ENCODE measurements at regions not wholly inside any gene's neighbourhood (a gene's known extent, or its start where the extent isn't known, plus 50 kb on each side); places are given as distances from the start of the nearest gene placed in this dataset.
"Not testable (repeated sequence)": the region's sequence is repeated elsewhere in the genome, so short reads cannot be mapped to it uniquely, and the experiment has no call there.

DNA sequence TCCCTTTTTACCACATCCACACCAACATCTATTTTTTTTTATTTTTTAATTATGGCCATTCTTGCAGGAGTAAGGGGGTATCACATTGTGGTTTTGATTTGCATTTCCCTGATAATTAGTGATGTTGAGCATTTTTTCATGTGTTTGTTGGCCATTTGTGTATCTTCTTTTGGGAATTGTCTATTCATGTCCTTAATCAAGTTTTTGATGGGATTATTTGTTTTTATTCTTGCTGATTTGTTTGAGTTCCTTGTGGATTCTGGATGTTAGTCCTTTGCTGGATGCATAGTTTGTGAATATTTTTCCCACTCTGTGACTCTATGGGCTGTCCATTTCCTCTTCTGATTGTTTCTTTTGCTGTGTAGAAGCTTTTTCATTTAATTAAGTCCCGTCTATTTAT is 385.1 kb downstream of the UTRN start:
- TF ChIP-seq CTCF (conservative IDR thresholded peaks at IDR 0.05; ENCODE audit: low read depth in 2 of 2); POLR2AphosphoS5 (IDR thresholded peaks at IDR 0.05; ENCODE audit: low read depth); EZH2phosphoT487 (IDR thresholded peaks at IDR 0.05; ENCODE audit: unreplicated experiment); JUNB (IDR thresholded peaks at IDR 0.05; ENCODE audit: unreplicated experiment); CREB1 (CRISPR knock-in tag; IDR thresholded peaks at IDR 0.05; ENCODE audit: low read depth); EZH2 (IDR thresholded peaks at IDR 0.05; ENCODE audit: low read depth, unreplicated experiment); ETS1 (IDR thresholded peaks at IDR 0.05): not testable (repeated sequence)
- TF ChIP-seq, protein P1, sequence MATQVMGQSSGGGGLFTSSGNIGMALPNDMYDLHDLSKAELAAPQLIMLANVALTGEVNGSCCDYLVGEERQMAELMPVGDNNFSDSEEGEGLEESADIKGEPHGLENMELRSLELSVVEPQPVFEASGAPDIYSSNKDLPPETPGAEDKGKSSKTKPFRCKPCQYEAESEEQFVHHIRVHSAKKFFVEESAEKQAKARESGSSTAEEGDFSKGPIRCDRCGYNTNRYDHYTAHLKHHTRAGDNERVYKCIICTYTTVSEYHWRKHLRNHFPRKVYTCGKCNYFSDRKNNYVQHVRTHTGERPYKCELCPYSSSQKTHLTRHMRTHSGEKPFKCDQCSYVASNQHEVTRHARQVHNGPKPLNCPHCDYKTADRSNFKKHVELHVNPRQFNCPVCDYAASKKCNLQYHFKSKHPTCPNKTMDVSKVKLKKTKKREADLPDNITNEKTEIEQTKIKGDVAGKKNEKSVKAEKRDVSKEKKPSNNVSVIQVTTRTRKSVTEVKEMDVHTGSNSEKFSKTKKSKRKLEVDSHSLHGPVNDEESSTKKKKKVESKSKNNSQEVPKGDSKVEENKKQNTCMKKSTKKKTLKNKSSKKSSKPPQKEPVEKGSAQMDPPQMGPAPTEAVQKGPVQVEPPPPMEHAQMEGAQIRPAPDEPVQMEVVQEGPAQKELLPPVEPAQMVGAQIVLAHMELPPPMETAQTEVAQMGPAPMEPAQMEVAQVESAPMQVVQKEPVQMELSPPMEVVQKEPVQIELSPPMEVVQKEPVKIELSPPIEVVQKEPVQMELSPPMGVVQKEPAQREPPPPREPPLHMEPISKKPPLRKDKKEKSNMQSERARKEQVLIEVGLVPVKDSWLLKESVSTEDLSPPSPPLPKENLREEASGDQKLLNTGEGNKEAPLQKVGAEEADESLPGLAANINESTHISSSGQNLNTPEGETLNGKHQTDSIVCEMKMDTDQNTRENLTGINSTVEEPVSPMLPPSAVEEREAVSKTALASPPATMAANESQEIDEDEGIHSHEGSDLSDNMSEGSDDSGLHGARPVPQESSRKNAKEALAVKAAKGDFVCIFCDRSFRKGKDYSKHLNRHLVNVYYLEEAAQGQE (IDR thresholded peaks at IDR 0.05; ENCODE audit: unreplicated experiment): not testable (repeated sequence)

Measured in GM23338 (cell line).